Fibroblast of skin of scalp (primary cell): ENCODE measurements at regions not wholly inside any gene's neighbourhood (a gene's known extent, or its start where the extent isn't known, plus 50 kb on each side); places are given as distances from the start of the nearest gene placed in this dataset.
"Not testable (repeated sequence)": the region's sequence is repeated elsewhere in the genome, so short reads cannot be mapped to it uniquely, and the experiment has no call there.

ENCODE experiments used
- DNase-seq: peaks from one replicate; pipeline ENCODE4 v3.0.0-alpha.2; 2013

DNA sequence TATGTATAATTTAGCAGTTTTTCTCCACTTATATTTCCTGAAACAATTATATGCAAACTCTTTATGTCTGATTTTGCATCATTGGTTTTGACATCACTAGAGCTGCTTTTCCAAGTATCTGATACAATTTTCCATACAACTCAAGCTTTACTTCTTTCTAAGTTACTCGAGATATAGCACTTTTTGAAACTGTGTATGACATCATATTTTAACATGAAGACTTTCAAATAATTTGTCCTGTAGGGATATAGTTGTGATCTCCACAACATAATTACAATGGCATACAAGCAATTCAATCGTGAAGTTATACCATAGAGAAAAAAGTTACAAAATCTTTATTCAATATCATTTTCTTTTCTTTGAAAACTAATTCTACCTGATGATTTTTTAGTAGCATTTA is 173.0 kb downstream of the LEPR start:
- DNase-seq = no peak

DNA sequence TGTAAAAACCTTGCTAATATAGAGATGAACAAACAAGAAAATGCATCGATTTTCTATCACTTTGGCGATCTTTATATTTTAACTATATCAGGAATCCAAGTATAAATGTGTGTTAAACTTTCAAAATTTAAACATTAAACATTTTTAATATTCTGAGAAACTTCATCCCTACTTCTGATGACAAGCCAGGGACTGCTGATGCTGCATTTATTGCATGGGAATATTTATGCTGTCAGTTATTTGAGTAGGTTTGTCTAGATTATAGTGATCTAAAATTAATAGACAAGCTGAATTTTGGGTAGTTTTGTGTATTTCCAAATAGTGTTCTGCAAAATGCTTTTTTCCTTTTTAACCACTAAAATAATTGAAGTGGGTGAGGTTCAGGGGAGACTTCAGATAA is 175.3 kb downstream of the LEPR start:
- no peak for DNase-seq

- DNase-seq = no peak
Observed at GRCh38 chr1:65596768-65597167, 176.3 kb downstream of the LEPR start.

DNA sequence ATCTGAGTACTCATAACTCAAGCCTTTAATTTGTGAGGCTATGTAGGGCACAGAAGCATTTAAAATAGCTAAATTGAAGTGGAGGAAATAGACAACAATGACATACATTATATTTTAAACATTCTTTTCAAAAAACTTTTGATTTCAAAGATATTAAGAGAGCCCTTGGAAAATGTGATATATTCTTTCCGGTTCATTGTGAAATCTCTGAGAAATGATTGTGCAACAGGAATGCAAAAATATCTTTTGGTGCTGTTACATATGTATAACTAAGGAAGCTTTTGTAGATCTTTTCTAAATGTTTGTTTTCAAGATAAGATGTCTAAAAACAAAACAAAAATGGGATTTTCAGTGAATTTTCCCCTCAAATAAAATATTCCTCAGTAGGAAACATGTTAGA is 185.2 kb downstream of the LEPR start:
- no peak for DNase-seq

DNA sequence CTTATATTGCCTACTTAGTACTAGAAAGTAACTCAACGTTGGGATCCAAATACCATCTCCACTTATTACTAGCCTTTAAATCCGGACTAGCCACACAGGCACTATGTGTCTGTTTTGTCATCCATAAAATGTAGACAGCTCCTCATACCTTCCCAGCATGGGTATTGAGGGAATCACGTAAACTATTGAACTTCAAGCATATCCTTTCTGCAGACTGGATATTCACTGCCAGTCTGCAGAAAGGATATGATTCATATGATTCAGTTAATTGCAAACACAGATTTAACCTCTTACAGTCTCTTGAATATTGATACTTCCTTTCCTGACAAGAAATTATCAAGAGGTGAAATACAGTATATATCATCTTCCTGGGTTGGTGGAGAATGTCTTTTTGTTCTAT is 186.0 kb downstream of the LEPR start:
- DNase-seq = peak; percentile 3

DNA sequence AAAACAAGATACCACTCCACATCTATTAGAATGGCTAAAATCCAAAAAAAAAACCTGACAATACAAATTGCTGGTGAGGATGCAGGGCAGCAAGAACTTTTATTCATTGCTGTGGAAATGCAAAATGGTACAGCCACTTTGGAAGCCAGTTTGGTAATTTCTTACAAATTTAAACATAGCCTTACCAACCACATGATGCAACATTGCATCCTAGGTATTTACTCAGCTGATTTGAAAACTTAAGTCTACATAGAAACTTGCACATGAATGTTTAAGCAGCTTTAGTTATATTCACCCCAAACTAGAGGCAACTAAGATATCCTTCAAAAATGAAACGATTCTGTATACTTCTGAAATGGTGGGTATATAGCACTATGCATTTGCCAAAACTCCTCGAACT is 178.8 kb upstream of the PDE4B start:
- no peak for DNase-seq

DNA sequence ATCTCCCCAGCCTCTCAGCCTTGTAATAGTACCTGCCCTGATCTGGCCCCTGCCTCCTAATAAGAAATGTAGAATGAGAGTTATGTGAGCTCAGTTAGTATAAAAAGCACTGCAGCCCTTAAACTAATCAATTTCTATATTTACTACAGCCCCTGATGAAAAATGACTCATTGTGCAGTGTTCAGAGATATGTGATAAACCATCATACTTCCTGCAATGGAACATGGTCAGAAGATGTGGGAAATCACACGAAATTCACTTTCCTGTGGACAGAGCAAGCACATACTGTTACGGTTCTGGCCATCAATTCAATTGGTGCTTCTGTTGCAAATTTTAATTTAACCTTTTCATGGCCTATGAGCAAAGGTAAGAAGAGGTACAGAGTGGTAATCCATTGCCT is 176.8 kb upstream of the PDE4B start:
- no peak for DNase-seq

GRCh38 chr1:65621721-65622120 is 171.0 kb upstream of the PDE4B start:
- DNase-seq = peak; percentile 12

- no peak for DNase-seq
Observed at GRCh38 chr1:65623895-65624294, 168.8 kb upstream of the PDE4B start.

- no peak for DNase-seq
Observed at GRCh38 chr1:65625528-65625927, 167.2 kb upstream of the PDE4B start.

- DNase-seq = no peak
Observed at GRCh38 chr1:65626003-65626402, 166.7 kb upstream of the PDE4B start.

DNA sequence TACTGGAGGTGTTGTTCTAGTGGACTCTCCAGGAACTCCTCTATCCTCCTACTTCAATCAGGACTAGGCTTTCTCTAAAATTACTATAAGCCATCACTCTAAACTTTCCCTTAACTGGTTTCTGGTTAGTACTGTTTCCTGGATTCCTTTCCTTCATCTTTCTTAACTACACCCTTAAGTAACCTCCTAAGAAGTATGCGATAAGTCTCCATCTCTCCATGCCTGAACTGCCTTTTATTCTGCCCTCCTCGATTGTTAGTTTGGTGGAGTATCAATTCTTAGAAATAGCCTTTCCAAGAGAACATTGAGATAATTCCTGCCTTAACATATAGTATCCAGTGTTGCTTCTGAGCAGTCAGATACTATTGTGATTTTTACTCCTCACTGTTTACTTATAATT is 162.9 kb upstream of the PDE4B start:
- no peak for DNase-seq

DNA sequence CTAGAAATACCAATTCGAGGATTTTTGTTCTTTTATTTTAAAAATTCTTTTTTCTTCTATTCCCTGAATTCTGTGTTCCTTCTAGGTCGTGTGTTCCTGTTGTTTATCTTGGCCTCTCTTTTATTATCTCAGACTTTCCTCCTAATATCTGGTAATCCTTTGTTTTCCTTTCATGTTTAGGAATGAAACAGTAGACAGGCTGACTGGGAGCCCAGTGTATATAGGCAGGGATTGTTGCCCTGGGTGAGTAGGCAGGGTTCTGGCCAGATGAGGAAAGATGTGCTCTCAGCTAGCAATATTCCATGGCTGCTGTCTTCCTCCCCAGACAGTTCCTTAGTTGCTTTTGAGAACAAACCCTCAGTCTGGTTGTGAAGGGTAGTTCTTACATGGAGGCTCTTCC is 161.8 kb upstream of the PDE4B start:
- DNase-seq = peak; percentile 38

GRCh38 chr1:65632235-65632634 is 160.5 kb upstream of the PDE4B start:
- no peak for DNase-seq

DNA sequence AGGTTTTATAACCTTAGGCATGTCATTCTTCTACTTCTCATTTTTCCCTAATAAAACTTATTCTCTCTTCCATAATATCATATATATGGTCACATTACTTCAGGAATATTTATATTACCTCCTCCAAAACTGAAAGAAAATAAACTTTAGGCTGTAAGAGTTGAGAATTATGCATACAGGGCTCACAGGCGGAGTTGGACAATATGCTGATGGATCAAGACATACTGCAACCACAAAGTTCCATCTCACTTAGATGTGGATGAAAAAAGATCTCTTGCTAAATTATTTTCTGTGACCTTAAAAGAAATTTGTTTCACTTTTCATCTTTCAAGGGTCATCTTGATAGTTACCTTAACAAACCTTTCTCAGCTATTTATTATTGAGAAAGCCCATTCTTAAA is 152.6 kb upstream of the PDE4B start:
- no peak for DNase-seq

DNA sequence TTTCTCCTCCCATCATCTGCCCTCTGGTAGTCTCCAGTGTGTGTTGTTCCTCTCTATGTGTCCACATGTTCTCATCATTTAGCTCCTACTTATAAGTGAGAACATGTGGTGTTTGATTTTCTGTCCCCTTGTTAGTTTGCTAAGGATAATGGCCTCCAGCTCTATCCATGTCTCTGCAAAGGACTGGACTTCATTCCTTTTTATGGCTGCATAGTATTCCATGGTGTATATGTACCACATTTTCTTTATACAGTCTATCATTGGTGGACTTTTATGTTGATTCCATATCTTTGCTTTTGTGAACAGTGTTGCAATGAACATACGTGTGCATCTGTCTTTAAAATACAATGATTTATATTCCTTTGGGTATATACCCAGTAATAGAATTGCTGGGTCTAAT is 143.5 kb upstream of the PDE4B start:
- not testable (repeated sequence) for DNase-seq

DNA sequence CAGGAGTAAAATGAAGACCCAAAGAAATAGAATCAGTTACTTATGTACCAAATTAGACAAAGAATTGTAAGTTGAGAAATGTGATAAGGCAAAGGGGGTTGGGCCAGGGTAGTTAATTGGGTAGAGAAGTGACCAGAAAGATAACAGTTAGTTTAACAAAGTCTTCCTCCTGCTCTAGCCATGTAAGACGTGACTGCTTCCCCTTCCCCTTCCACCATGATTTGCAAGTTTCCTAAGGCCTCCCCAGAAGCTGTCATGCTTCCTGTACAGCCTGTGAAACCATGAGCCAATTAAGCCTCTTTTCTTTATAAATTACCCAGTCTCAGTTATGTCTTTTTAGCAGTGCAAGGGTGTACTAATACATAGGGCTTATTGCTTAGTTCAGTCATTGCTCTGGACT is 142.0 kb upstream of the PDE4B start:
- no peak for DNase-seq

DNA sequence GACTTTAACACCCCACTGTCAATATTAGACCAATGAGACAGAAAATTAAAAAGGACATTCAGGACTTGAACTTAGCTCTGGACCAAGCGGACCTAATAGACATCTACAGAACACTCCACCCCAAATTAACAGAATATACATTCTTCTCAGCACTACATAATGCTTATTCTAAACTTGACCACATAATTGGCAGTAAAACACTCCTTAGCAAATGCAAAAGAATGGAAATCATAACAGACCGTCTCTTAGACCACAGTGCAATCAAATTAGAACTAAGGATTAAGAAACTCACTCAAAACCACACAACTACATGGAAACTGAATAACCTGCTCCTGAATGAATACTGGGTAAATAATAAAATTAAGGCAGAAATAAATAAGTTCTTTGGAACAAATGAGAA is 138.2 kb upstream of the PDE4B start:
- DNase-seq = not testable (repeated sequence)

DNA sequence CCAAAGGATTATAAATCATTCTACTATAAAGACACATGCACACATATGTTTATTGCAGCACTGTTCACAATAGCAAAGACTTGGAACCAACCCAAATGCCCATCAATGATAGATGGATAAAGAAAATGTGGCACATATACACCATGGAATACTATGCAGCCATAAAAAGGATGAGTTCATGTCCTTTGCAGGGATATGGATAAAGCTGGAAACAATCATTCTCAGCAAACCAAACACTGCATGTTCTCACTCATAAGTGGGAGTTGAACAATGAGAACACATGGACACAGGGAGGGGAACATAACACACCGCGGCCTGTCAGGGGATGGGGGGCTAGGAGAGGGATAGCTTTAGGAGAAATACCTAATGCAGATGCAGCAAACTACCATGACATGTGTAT is 135.1 kb upstream of the PDE4B start:
- not testable (repeated sequence) for DNase-seq

- DNase-seq = peak; percentile 32
Observed at GRCh38 chr1:65658122-65658521, 134.6 kb upstream of the PDE4B start.

GRCh38 chr1:65668368-65668767 is 124.3 kb upstream of the PDE4B start:
- DNase-seq = peak; percentile 32

GRCh38 chr1:65670518-65670917 is 122.2 kb upstream of the PDE4B start:
- DNase-seq = no peak

- no peak for DNase-seq
Observed at GRCh38 chr1:65674522-65674921, 118.2 kb upstream of the PDE4B start.

DNA sequence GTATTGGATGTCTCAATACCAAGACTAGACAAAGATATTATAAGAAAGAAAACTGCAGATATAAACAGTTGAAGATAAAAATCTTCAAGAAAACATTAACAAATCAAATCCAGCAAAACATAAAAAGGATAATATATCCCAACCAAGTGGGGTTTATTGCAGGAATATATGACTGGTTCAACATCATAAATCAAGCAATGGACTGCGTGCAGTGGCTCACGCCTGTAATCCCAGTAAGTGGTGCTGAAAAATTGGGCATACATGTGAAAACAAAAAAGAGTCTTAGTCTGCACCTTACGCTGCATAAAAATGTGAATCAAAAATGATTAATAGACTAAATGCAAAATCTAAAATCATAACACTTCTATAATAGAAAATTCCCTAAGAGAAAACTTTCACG is 112.9 kb upstream of the PDE4B start:
- no peak for DNase-seq

GRCh38 chr1:65681096-65681495 is 111.6 kb upstream of the PDE4B start:
- DNase-seq = peak; percentile 69
